ENCODE measurements at regions not wholly inside any gene's neighbourhood (a gene's known extent, or its start where the extent isn't known, plus 50 kb on each side); places are given as distances from the start of the nearest gene placed in this dataset.
"Not testable (repeated sequence)": the region's sequence is repeated elsewhere in the genome, so short reads cannot be mapped to it uniquely, and the experiment has no call there.

DNA sequence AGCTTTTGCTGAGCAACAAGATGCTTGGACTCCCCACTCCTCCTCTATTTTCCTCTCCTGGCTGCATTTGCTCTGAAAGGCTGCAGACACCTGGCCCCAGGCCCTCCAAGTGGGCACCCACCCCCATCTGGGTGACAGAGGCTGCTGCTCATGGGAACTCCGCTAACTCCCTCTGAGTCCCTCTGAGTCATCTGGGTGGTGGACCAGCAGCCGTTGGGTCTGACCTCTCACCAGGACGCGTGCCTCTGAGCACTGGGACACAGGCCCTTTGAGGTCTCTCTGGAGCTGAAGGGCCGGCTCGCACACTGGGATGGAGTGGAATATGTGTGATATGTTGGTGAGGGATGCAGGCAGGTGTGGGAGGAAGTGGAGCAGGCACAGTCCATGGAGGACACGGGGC lies 82.9 kb downstream of the ARHGAP11B start:
- POLR2A ChIA-PET (ENCODE audit: low non-redundant PET); H3K27ac ChIP-seq (ENCODE audit: low read depth, low read length, poor library complexity, severe bottlenecking); H3K4me3 ChIP-seq (ENCODE audit: low read depth, low read length, poor library complexity, severe bottlenecking); H3K9me3 ChIP-seq (ENCODE audit: low read depth, low read length, poor library complexity, severe bottlenecking); CTCF ChIA-PET; DNase-seq (ENCODE audit: low spot score); H3K27me3 ChIP-seq (replicated peaks; ENCODE audit: insufficient read depth, low read depth, low read length, poor library complexity); H3K4me1 ChIP-seq (ENCODE audit: insufficient read depth, low read length, poor library complexity, severe bottlenecking); intact Hi-C loops (cut with micrococcal nuclease; ENCODE audit: unreplicated experiment); H3K36me3 ChIP-seq (ENCODE audit: insufficient read depth, low read length, poor library complexity, severe bottlenecking); BruUV-seq (replicated peaks): not testable (repeated sequence)

DNA sequence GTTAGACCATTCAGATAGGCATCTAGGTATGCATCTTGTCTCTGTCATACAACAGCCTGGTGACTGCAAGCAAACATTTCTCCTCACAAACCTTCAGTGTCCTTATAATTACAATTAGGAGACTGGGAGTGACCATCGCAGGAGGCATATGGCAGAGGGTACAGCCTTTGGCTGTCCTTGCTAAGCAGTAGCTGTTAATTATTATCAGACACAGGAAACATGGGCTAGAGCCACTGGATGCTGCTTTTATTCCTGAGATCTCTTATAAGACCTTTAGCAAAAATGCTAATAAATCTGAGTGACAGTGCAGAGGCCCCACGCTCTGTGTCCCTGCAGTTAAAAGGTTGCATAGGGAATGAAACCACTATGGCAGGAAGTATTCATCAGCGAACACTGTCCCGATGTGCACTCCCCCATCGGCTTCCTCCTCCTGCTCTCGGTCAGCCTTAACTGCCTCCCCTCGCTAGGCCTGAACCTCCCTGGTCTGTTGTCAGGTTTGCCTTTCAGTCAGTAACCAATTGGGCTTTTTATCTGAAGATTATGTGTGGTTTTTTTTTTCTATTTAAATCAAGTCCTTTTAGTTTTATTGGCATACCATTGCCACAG lies 92.2 kb downstream of the ARHGAP11B start:
- CTCF ChIA-PET; H3K4me3 ChIP-seq (ENCODE audit: low read depth, low read length, poor library complexity, severe bottlenecking); H3K9me3 ChIP-seq (ENCODE audit: low read depth, low read length, poor library complexity, severe bottlenecking); H3K36me3 ChIP-seq (ENCODE audit: insufficient read depth, low read length, poor library complexity, severe bottlenecking); H3K4me1 ChIP-seq (ENCODE audit: insufficient read depth, low read length, poor library complexity, severe bottlenecking); DNase-seq (ENCODE audit: low spot score); POLR2A ChIA-PET (ENCODE audit: low non-redundant PET); H3K27ac ChIP-seq (ENCODE audit: low read depth, low read length, poor library complexity, severe bottlenecking); intact Hi-C loops (cut with micrococcal nuclease; ENCODE audit: unreplicated experiment); BruUV-seq (replicated peaks); H3K27me3 ChIP-seq (replicated peaks; ENCODE audit: insufficient read depth, low read depth, low read length, poor library complexity): not testable (repeated sequence)

GRCh38 chr15:30719363-30719762 lies 93.4 kb downstream of the ARHGAP11B start:
- H3K9me3 ChIP-seq (ENCODE audit: low read depth, low read length, poor library complexity, severe bottlenecking); DNase-seq (ENCODE audit: low spot score); H3K4me1 ChIP-seq (ENCODE audit: insufficient read depth, low read length, poor library complexity, severe bottlenecking); CTCF ChIA-PET; BruUV-seq (replicated peaks); H3K27me3 ChIP-seq (replicated peaks; ENCODE audit: insufficient read depth, low read depth, low read length, poor library complexity); H3K36me3 ChIP-seq (ENCODE audit: insufficient read depth, low read length, poor library complexity, severe bottlenecking); intact Hi-C loops (cut with micrococcal nuclease; ENCODE audit: unreplicated experiment); H3K4me3 ChIP-seq (ENCODE audit: low read depth, low read length, poor library complexity, severe bottlenecking); H3K27ac ChIP-seq (ENCODE audit: low read depth, low read length, poor library complexity, severe bottlenecking); POLR2A ChIA-PET (ENCODE audit: low non-redundant PET): not testable (repeated sequence)

DNA sequence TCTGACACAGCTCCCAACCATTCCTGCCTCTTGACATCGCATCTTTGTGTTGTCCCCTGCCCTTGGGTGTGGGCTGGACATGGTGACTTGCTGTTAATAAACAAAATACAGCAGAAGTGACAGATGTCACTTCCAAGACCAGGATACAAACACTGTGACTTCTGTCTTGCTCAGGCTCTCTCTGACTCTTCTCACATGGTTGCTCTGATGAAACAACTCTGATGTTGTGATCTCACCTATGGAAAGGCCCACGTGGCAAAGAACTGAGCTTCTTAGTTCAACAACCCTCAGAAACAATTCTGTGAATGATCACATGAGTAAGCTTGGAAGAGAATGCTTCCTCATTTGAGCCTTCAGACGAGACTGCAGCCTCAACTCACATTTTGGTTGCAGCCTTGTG lies 94.9 kb downstream of the ARHGAP11B start:
- H3K4me3 ChIP-seq (ENCODE audit: low read depth, low read length, poor library complexity, severe bottlenecking); intact Hi-C loops (cut with micrococcal nuclease; ENCODE audit: unreplicated experiment); H3K27me3 ChIP-seq (replicated peaks; ENCODE audit: insufficient read depth, low read depth, low read length, poor library complexity); H3K27ac ChIP-seq (ENCODE audit: low read depth, low read length, poor library complexity, severe bottlenecking); BruUV-seq (replicated peaks); H3K4me1 ChIP-seq (ENCODE audit: insufficient read depth, low read length, poor library complexity, severe bottlenecking); DNase-seq (ENCODE audit: low spot score); CTCF ChIA-PET; POLR2A ChIA-PET (ENCODE audit: low non-redundant PET); H3K36me3 ChIP-seq (ENCODE audit: insufficient read depth, low read length, poor library complexity, severe bottlenecking); H3K9me3 ChIP-seq (ENCODE audit: low read depth, low read length, poor library complexity, severe bottlenecking): not testable (repeated sequence)

GRCh38 chr15:30721529-30721928 lies 95.6 kb downstream of the ARHGAP11B start:
- intact Hi-C loops (cut with micrococcal nuclease; ENCODE audit: unreplicated experiment); H3K4me1 ChIP-seq (ENCODE audit: insufficient read depth, low read length, poor library complexity, severe bottlenecking); H3K27ac ChIP-seq (ENCODE audit: low read depth, low read length, poor library complexity, severe bottlenecking); H3K4me3 ChIP-seq (ENCODE audit: low read depth, low read length, poor library complexity, severe bottlenecking); H3K9me3 ChIP-seq (ENCODE audit: low read depth, low read length, poor library complexity, severe bottlenecking); POLR2A ChIA-PET (ENCODE audit: low non-redundant PET); BruUV-seq (replicated peaks); H3K36me3 ChIP-seq (ENCODE audit: insufficient read depth, low read length, poor library complexity, severe bottlenecking); DNase-seq (ENCODE audit: low spot score); H3K27me3 ChIP-seq (replicated peaks; ENCODE audit: insufficient read depth, low read depth, low read length, poor library complexity); CTCF ChIA-PET: not testable (repeated sequence)

DNA sequence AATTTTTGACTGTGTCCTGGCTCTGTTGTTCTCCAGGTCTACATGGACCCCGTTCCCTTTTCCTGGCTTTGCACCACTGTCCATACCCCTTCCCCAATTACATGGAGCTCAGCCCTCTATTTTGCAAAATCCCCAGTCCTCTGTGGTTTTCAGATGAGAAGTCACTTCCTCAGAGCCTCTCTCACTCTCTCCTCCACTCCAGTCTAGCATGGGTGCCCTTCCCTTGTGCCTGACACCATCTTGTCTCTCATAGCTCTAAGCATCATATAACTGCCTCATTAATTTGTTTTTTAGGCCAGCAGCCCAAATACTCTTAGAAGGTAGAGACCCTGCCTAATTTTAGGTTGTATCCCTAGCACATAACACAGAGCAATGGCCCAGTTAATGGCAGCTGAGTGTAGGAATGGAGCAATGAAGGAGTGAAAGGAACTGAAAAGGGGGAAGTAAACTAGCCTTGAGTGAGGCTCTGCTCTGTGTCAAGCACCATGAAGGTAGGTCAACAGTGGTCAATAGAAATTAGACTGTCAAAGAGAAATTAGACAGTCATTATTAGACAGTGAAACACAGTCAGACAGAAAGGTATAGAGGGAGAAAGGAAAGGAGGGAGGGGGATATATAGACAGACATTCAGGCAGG lies 97.7 kb downstream of the ARHGAP11B start:
- H3K4me3 ChIP-seq (ENCODE audit: low read depth, low read length, poor library complexity, severe bottlenecking); DNase-seq (ENCODE audit: low spot score); BruUV-seq (replicated peaks); intact Hi-C loops (cut with micrococcal nuclease; ENCODE audit: unreplicated experiment); H3K27me3 ChIP-seq (replicated peaks; ENCODE audit: insufficient read depth, low read depth, low read length, poor library complexity); H3K9me3 ChIP-seq (ENCODE audit: low read depth, low read length, poor library complexity, severe bottlenecking); CTCF ChIA-PET; H3K27ac ChIP-seq (ENCODE audit: low read depth, low read length, poor library complexity, severe bottlenecking); H3K4me1 ChIP-seq (ENCODE audit: insufficient read depth, low read length, poor library complexity, severe bottlenecking); H3K36me3 ChIP-seq (ENCODE audit: insufficient read depth, low read length, poor library complexity, severe bottlenecking); POLR2A ChIA-PET (ENCODE audit: low non-redundant PET): not testable (repeated sequence)

GRCh38 chr15:30729880-30730590 lies 104.1 kb downstream of the ARHGAP11B start:
- POLR2A ChIA-PET (ENCODE audit: low non-redundant PET); H3K36me3 ChIP-seq (ENCODE audit: insufficient read depth, low read length, poor library complexity, severe bottlenecking); H3K27me3 ChIP-seq (replicated peaks; ENCODE audit: insufficient read depth, low read depth, low read length, poor library complexity); DNase-seq (ENCODE audit: low spot score); BruUV-seq (replicated peaks); CTCF ChIA-PET; H3K27ac ChIP-seq (ENCODE audit: low read depth, low read length, poor library complexity, severe bottlenecking); H3K4me3 ChIP-seq (ENCODE audit: low read depth, low read length, poor library complexity, severe bottlenecking); intact Hi-C loops (cut with micrococcal nuclease; ENCODE audit: unreplicated experiment); H3K9me3 ChIP-seq (ENCODE audit: low read depth, low read length, poor library complexity, severe bottlenecking); H3K4me1 ChIP-seq (ENCODE audit: insufficient read depth, low read length, poor library complexity, severe bottlenecking): not testable (repeated sequence)

Data from A673 (cell line).